Suppressor macrophage treated with lipopolysaccharide for 4 hours (primary cell): ENCODE measurements at regions not wholly inside any gene's neighbourhood (a gene's known extent, or its start where the extent isn't known, plus 50 kb on each side); places are given as distances from the start of the nearest gene placed in this dataset.
"Not testable (repeated sequence)": the region's sequence is repeated elsewhere in the genome, so short reads cannot be mapped to it uniquely, and the experiment has no call there.

Experiments used
- DNase-seq: peaks from one replicate; pipeline ENCODE4 v3.0.0-alpha.2; 2020

GRCh38 chr5:163189023-163189553 lies 248.3 kb upstream of the CCNG1 start:
- DNase-seq: no peak

GRCh38 chr5:163190283-163190682 lies 247.1 kb upstream of the CCNG1 start:
- DNase-seq: no peak

- no peak for DNase-seq
Measured at GRCh38 chr5:163190784-163191183, 246.6 kb upstream of the CCNG1 start.

- DNase-seq: no peak
Measured at GRCh38 chr5:163193886-163194285, 243.5 kb upstream of the CCNG1 start.

- no peak for DNase-seq
Measured at GRCh38 chr5:163205645-163206044, 231.8 kb upstream of the CCNG1 start.

GRCh38 chr5:163221581-163221980 lies 215.8 kb upstream of the CCNG1 start:
- DNase-seq: no peak

GRCh38 chr5:163222982-163223381 lies 214.4 kb upstream of the CCNG1 start:
- no peak for DNase-seq

- no peak for DNase-seq
Measured at GRCh38 chr5:163244445-163244987, 192.9 kb upstream of the CCNG1 start.

- DNase-seq: no peak
Measured at GRCh38 chr5:163245584-163245983, 191.8 kb upstream of the CCNG1 start.

GRCh38 chr5:163248333-163248732 lies 189.1 kb upstream of the CCNG1 start:
- DNase-seq: no peak

GRCh38 chr5:163248871-163249270 lies 188.5 kb upstream of the CCNG1 start:
- DNase-seq: no peak

GRCh38 chr5:163252950-163253349 lies 184.4 kb upstream of the CCNG1 start:
- no peak for DNase-seq

- DNase-seq: no peak
Measured at GRCh38 chr5:163259495-163259894, 177.9 kb upstream of the CCNG1 start.

- DNase-seq: no peak
Measured at GRCh38 chr5:163260471-163260870, 176.9 kb upstream of the CCNG1 start.

GRCh38 chr5:163260961-163261360 lies 176.4 kb upstream of the CCNG1 start:
- no peak for DNase-seq

GRCh38 chr5:163261647-163262269 lies 175.6 kb upstream of the CCNG1 start:
- DNase-seq: no peak

- DNase-seq: not testable (repeated sequence)
Measured at GRCh38 chr5:163266249-163266648, 171.1 kb upstream of the CCNG1 start.

GRCh38 chr5:163269624-163270023 lies 167.8 kb upstream of the CCNG1 start:
- DNase-seq: no peak

- DNase-seq: no peak
Measured at GRCh38 chr5:163276466-163276865, 160.9 kb upstream of the CCNG1 start.

GRCh38 chr5:163280897-163281296 lies 156.5 kb upstream of the CCNG1 start:
- DNase-seq: not testable (repeated sequence)

GRCh38 chr5:163281512-163281911 lies 155.9 kb upstream of the CCNG1 start:
- no peak for DNase-seq

GRCh38 chr5:163293836-163294235 lies 143.6 kb upstream of the CCNG1 start:
- no peak for DNase-seq

GRCh38 chr5:163303718-163304117 lies 133.7 kb upstream of the CCNG1 start:
- DNase-seq: no peak

GRCh38 chr5:163305655-163306054 lies 131.7 kb upstream of the CCNG1 start:
- DNase-seq: no peak

- DNase-seq: peak; percentile 26
Measured at GRCh38 chr5:163306421-163306820, 131.0 kb upstream of the CCNG1 start.
